ENCODE measurements at regions not wholly inside any gene's neighbourhood (a gene's known extent, or its start where the extent isn't known, plus 50 kb on each side); places are given as distances from the start of the nearest gene placed in this dataset.

DNA sequence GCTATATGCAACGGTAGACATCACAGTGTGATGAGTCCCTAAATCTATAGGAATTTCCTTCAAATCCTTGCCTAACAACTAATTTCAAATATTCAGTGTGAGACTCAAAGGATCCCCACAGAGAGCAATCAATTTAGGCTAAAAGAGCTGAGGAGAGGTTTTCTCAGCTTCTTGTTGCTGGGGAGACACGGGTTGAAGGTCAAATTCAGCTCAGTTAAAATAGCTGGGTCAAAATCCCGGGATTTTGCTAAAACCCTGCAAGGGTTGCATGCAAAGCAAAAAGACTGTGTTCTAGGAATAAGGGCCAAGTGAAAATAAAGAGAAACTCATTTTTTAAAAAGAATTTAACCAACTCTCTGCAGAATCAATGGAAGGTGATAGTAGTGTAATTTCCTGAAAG, 1073.4 kb downstream of the NLGN4X start:
- no peak for TF ChIP-seq EZH2phosphoT487 (IDR thresholded peaks at IDR 0.05; ENCODE audit: low read depth)
- no peak for TF ChIP-seq CTCF (IDR thresholded peaks at IDR 0.05; ENCODE audit: low read depth, low read length)

Data from OCI-LY3 (cell line).